Skeletal muscle tissue (tissue), 3 donors: ENCODE measurements at regions not wholly inside any gene's neighbourhood (a gene's known extent, or its start where the extent isn't known, plus 50 kb on each side); places are given as distances from the start of the nearest gene placed in this dataset.
"Not testable (repeated sequence)": the region's sequence is repeated elsewhere in the genome, so short reads cannot be mapped to it uniquely, and the experiment has no call there.

Experiments
- H3K27ac ChIP-seq: one replicate; pipeline ENCODE4 v1.7.0; 2013; ENCODE audit warnings: mild to moderate bottlenecking, low read depth, low read length, inconsistent platforms
- H3K27me3 ChIP-seq, 3 donors: one replicate each; pipeline ENCODE4 v1.7.0; 2013; ENCODE audit warnings: low read length in 3 of 3; ENCODE audit not compliant: control insufficient read depth in 3 of 3, insufficient read depth in 3 of 3
- H3K36me3 ChIP-seq, 3 donors: one replicate each; pipeline ENCODE4 v1.7.0; 2013; ENCODE audit warnings: low read length in 3 of 3; ENCODE audit not compliant: control insufficient read depth in 3 of 3, insufficient read depth in 3 of 3
- H3K4me1 ChIP-seq, 3 donors: one replicate each; pipeline ENCODE4 v1.7.0; 2013; ENCODE audit warnings: low read length in 3 of 3, mild to moderate bottlenecking in 3 of 3; ENCODE audit not compliant: control insufficient read depth in 3 of 3, insufficient read depth in 3 of 3
- H3K4me3 ChIP-seq, 3 donors: one replicate each; pipeline ENCODE4 v1.7.0; 2013; ENCODE audit warnings: low read length in 3 of 3
- H3K9ac ChIP-seq, 3 donors: one replicate each; pipeline ENCODE4 v1.7.0; 2013; ENCODE audit warnings: low read length in 3 of 3, mild to moderate bottlenecking in 3 of 3, moderate library complexity in 2 of 3, low read depth in 1 of 3
- H3K9me3 ChIP-seq, 3 donors: one replicate each; pipeline ENCODE4 v1.7.0; 2013; ENCODE audit warnings: low read length in 3 of 3; ENCODE audit not compliant: control insufficient read depth in 3 of 3
- donor health status: Osteomylitis.

DNA sequence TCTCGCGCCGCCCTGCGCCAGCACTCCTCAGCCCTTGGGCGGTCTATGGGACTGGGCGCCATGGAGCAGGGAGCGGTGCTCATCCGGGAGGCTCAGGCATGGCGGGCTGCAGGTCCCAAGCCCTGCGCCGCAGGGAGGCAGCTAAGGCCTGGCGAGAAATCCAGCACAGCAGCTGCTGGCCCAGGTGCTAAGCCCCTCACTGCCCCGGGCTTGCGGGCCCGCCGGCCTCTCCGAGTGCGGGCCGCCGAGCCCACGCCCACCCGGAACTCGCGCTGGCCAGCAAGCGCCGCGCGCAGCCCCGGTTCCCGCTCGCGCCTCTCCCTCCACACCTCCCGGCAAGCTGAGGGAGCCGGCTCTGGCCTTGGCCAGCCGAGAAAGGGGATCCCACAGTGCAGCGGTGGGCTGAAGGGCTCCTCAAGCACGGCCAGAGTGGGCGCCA is 1517.2 kb downstream of the GRIK2 start:
- H3K9me3 ChIP-seq, H3K4me1 ChIP-seq, H3K27ac ChIP-seq, H3K4me3 ChIP-seq, H3K9ac ChIP-seq, H3K36me3 ChIP-seq, H3K27me3 ChIP-seq: not testable (repeated sequence)

DNA sequence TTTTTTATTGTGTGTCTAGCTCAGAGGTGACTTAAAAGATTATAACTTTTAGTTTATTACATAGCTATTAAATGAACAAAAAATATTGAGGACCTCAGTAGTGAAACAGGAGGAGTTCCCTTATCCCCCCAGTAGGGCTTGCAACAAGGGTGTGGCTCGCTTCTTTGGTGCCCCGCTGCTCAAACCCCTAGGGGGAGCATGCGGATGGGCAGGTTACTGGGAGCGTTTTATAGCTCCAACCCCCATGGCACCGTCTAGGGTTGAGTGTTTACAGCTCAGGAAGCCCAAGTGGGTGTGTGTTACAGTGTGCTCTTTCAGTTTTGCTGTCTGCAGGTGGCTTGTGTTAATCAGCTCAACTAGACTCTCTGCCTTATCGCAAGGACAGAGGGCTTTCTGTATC is 1513.7 kb downstream of the GRIK2 start:
- Histone ChIP-seq H3K36me3 (no peaks in the 10 kb centered on the region), H3K27ac (no peak overlapping the region), H3K4me1 (no peaks in the 10 kb centered on the region), H3K4me3 (no peak overlapping the region), H3K9me3 (no peaks in the 10 kb centered on the region), H3K27me3 (no peaks in the 10 kb centered on the region), H3K9ac (no peak overlapping the region)

DNA sequence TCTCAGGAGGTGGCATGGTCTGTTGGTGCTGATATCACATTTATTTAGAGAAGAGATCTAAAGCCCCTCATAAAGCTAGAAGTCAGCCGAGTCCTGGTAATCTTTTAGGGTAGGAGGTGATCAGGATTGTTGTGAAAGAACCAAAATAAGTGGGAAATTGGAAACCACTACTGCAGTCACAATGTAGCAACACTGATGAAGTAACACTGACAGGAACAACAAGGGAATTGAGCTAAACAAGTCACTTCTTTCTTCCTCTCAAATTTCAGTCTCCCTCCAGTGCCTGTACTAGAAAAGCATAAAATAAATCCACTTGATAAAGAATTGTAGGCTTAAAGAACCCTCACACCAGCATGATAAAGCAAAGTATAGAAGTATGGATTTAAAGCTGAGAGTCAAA is 1509.0 kb downstream of the GRIK2 start:
- Histone ChIP-seq H3K4me3 (no peak overlapping the region), H3K4me1 (no peaks in the 10 kb centered on the region), H3K9ac (no peak overlapping the region), H3K36me3 (no peaks in the 10 kb centered on the region), H3K27ac (no peak overlapping the region), H3K9me3 (no peaks in the 10 kb centered on the region), H3K27me3 (no peaks in the 10 kb centered on the region)

DNA sequence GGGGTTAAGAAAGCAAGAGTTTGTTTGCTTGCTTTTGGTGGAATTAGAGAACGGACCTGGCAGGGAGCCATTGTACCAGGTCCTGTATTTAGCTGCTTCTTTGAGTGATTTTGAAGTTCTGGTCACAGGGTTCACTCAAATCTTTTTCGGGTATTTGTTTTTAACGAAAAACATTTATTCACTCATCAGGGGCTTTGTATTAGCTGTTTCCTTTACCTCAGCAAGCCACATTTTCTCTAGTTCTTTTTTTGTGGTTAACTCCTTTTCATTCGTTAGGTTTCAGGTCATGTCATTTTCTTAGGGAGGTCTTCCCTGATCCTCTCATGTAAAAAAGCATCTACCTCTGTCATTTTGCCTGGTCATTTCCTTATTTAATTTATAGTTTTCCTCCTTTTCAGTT is 1502.2 kb downstream of the GRIK2 start:
- Histone ChIP-seq H3K27ac (no peak overlapping the region), H3K4me1 (no peaks in the 10 kb centered on the region), H3K9me3 (no peaks in the 10 kb centered on the region), H3K27me3 (no peaks in the 10 kb centered on the region), H3K4me3 (no peak overlapping the region), H3K36me3 (no peaks in the 10 kb centered on the region), H3K9ac (no peak overlapping the region)

DNA sequence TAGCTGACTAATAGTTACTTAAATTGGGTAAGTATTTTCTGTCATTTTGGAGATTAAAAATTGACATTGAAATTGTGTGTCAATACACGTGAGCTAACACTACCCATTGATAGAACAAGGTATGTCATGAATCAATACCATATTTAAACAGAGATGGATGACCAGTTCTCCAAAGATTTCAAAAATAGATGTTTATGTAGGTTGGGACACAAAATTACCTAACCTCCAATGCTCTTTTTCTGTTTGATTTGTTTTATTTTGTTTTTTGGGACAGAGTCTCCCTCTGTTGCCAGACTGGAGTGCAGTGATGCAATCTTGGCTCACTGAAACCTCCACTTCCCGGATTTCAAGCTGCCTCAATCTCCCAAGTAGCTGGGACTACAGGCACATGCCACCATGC is 1491.7 kb downstream of the GRIK2 start:
- Histone ChIP-seq H3K9me3 (no peaks in the 10 kb centered on the region), H3K27ac (no peak overlapping the region), H3K4me3 (no peak overlapping the region), H3K9ac (no peak overlapping the region), H3K27me3 (no peaks in the 10 kb centered on the region), H3K4me1 (no peaks in the 10 kb centered on the region), H3K36me3 (no peaks in the 10 kb centered on the region)

DNA sequence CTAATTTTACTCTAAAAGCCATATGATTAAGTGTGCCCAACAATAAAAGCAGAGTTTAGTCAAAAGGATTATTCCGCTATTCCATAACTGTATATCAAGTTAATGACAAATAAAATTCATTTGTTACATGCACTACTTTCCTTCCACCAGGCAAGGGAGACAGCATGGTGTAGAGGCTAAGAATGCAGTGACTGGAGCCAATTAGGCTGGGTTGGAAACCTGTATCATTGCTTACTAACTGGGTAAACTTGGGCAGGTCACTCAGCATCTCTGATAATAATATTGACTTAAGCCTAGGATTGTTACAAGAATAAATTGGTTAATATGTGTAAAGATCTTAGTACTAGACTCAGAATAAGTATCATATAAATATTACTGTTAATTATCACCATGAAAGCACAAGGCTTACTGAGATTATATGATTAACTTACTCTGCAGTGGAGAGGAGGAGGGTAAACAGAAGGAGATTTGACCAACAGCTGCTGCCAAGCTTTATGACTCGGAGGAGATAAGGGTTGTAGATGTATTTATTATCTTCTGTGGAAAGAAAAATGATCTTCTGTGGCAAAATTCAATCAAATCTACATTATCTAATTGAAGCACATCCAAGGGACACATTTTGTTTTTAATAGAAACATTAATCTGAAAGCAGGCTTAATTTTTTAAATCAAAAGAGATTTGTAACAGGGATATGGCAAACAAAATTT is 1459.9 kb downstream of the GRIK2 start:
- Histone ChIP-seq H3K27ac (no peak overlapping the region), H3K9ac (no peak overlapping the region), H3K9me3 (no peaks in the 10 kb centered on the region), H3K4me3 (no peak overlapping the region), H3K36me3 (no peaks in the 10 kb centered on the region), H3K27me3 (no peaks in the 10 kb centered on the region), H3K4me1 (no peaks in the 10 kb centered on the region)

DNA sequence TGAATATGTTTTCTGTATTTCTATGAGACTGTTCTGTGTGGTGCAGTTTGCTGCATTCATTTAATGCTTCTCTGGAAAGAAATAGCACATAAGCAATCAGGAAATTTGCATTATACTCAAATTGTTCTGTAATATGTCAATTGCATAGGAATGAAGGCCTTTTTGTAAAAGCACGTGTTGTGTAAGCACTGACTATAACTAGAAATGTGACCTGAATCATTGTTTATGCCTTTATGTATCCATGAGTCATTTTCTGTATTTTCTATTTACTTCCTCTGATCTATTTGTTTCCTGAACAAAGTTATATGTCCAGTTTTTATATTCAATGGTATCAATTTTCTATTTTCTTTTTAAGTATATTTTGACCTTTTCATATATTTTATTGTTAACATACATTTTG is 1455.3 kb downstream of the GRIK2 start:
- no peaks in the 10 kb centered on the region for H3K27me3 ChIP-seq
- H3K4me3 ChIP-seq, result no peak overlapping the region
- H3K9ac ChIP-seq, result no peak overlapping the region
- no peaks in the 10 kb centered on the region for H3K9me3 ChIP-seq
- H3K27ac ChIP-seq, result no peak overlapping the region
- H3K4me1 ChIP-seq, result no peaks in the 10 kb centered on the region
- H3K36me3 ChIP-seq, result no peaks in the 10 kb centered on the region

DNA sequence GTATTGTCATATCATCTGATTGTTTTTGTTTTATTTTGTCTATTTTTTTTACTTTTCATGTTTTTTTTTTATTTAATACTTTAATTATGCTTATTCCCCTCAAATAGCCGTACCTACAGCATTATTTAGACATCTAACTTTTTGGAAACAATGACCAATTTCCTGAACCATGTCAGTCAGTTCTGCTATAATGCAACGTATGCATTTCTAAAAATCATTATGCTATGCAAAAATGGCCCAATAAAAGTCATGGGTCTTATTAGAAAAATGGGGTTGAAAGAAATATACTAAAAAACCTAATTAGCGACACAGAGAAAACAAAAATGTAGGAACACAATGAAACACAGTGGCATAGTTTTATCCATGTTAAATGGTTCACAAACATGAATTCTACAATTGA is 1454.7 kb downstream of the GRIK2 start:
- H3K27ac ChIP-seq, result no peak overlapping the region
- no peaks in the 10 kb centered on the region for H3K27me3 ChIP-seq
- H3K36me3 ChIP-seq, result no peaks in the 10 kb centered on the region
- H3K9me3 ChIP-seq, result no peaks in the 10 kb centered on the region
- no peak overlapping the region for H3K9ac ChIP-seq
- no peaks in the 10 kb centered on the region for H3K4me1 ChIP-seq
- no peak overlapping the region for H3K4me3 ChIP-seq

DNA sequence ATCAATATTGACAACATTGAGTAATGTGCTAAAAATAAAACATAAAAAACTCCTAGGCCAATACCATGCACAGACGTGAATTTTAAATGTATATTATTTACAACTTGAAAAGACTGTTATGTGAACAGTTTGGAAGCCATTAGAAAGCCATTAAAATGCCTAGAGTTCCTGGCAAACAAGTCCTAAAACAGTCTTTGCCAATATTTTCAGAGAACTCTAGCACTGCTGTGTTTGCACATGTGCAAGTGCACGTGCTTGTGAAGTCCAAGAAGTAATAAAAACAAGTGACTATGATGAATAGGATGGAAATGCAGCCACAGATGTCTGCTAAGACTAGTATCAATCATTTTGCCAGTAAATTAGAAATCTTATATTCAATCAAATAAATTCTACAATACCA is 1447.6 kb downstream of the GRIK2 start:
- no peaks in the 10 kb centered on the region for H3K27me3 ChIP-seq
- no peaks in the 10 kb centered on the region for H3K9me3 ChIP-seq
- no peak overlapping the region for H3K9ac ChIP-seq

DNA sequence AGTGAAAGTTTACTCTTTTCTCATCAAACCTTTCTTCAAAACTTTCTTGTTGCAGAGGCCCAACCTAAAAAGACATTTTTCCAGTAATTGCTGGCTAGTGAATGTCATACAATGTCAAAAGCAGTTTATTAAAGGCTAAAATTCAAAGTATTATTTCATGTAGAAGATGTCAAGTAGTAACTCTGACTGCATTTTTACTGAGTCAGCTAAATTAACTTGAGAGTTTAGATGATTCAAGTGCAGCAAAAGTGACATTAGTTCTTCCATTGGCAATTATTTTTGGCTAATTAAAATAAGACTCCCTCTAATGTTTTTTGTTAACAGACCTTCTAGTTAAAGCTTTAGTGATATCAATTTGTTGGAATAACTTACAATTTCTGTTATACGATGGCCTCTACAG is 1438.5 kb downstream of the GRIK2 start:
- Histone ChIP-seq H3K9ac (no peak overlapping the region), H3K27me3 (no peaks in the 10 kb centered on the region), H3K4me3 (no peak overlapping the region), H3K36me3 (no peaks in the 10 kb centered on the region), H3K9me3 (no peaks in the 10 kb centered on the region), H3K27ac (no peak overlapping the region), H3K4me1 (no peaks in the 10 kb centered on the region)

More for the DNA sequence above, 1447.6 kb downstream of the GRIK2 start:
- no peak overlapping the region for H3K27ac ChIP-seq
- no peak overlapping the region for H3K4me3 ChIP-seq
- no peaks in the 10 kb centered on the region for H3K36me3 ChIP-seq
- H3K4me1 ChIP-seq, result no peaks in the 10 kb centered on the region
